ENCODE measurements at regions not wholly inside any gene's neighbourhood (a gene's known extent, or its start where the extent isn't known, plus 50 kb on each side); places are given as distances from the start of the nearest gene placed in this dataset.

GRCh38 chr10:71074176-71074755, 138.1 kb upstream of the UNC5B start:
- H3K27ac ChIP-seq = peak overlapping the region; percentile 18; the same call in 1 of the 2 replicates
- no peak for TF ChIP-seq CTCF (conservative IDR thresholded peaks at IDR 0.05)

GRCh38 chr10:71075086-71075758, 137.1 kb upstream of the UNC5B start:
- no peak for TF ChIP-seq CTCF (conservative IDR thresholded peaks at IDR 0.05)

GRCh38 chr10:71075759-71076472, 136.5 kb upstream of the UNC5B start:
- no peak overlapping the region for H3K27ac ChIP-seq
- TF ChIP-seq CTCF (conservative IDR thresholded peaks at IDR 0.05) = no peak

More at GRCh38 chr10:71075086-71075758, 137.1 kb upstream of the UNC5B start:
- H3K27ac ChIP-seq = peak overlapping the region; percentile 18; the same call in 1 of the 2 replicates

GRCh38 chr10:71076473-71077142, 135.8 kb upstream of the UNC5B start:
- H3K27ac ChIP-seq = no peak overlapping the region
- TF ChIP-seq CTCF (conservative IDR thresholded peaks at IDR 0.05) = no peak

GRCh38 chr10:71077143-71077581, 135.2 kb upstream of the UNC5B start:
- no peak for TF ChIP-seq CTCF (conservative IDR thresholded peaks at IDR 0.05)
- H3K27ac ChIP-seq = no peak overlapping the region

- no peak for TF ChIP-seq CTCF (conservative IDR thresholded peaks at IDR 0.05)
These were observed 134.4 kb upstream of the UNC5B start for GRCh38 chr10:71077796-71078453.

More at GRCh38 chr10:71077796-71078453, 134.4 kb upstream of the UNC5B start:
- no peak overlapping the region for H3K27ac ChIP-seq
